ENCODE measurements at regions not wholly inside any gene's neighbourhood (a gene's known extent, or its start where the extent isn't known, plus 50 kb on each side); places are given as distances from the start of the nearest gene placed in this dataset.

DNA sequence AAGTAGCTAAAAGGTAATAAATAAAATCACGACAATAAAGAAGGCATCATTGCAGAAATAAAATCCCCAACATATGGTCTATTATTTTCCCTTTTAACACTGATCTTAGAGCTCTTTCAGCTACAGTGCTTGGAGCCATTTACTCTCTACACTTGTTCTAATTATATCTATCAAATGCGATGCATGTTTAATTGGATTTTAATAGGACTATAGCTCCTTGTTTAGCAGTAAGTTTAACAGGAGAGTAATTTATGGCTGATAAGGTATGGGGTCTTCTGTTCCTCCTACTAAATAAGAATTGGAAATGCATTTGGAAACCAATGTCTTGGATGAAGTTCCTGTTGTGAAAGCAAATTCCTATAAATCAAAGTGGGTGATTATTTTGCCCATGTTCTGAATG is 304.2 kb upstream of the PTPRD start:
- DNase-seq (ENCODE audit: low spot score in 2 of 2, unreplicated experiment in 2 of 2), result no peak
- Mint-ChIP-seq H3K4me3 (no peak overlapping the region), H3K27ac (no peak overlapping the region), H3K4me1 (no peaks in the 10 kb centered on the region), H3K36me3 (no peaks in the 10 kb centered on the region), H3K27me3 (ENCODE audit: low read depth) (no peaks in the 10 kb centered on the region), H3K9me3 (no peaks in the 10 kb centered on the region)
- TF ChIP-seq, protein P1, sequence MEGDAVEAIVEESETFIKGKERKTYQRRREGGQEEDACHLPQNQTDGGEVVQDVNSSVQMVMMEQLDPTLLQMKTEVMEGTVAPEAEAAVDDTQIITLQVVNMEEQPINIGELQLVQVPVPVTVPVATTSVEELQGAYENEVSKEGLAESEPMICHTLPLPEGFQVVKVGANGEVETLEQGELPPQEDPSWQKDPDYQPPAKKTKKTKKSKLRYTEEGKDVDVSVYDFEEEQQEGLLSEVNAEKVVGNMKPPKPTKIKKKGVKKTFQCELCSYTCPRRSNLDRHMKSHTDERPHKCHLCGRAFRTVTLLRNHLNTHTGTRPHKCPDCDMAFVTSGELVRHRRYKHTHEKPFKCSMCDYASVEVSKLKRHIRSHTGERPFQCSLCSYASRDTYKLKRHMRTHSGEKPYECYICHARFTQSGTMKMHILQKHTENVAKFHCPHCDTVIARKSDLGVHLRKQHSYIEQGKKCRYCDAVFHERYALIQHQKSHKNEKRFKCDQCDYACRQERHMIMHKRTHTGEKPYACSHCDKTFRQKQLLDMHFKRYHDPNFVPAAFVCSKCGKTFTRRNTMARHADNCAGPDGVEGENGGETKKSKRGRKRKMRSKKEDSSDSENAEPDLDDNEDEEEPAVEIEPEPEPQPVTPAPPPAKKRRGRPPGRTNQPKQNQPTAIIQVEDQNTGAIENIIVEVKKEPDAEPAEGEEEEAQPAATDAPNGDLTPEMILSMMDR (IDR thresholded peaks at IDR 0.05; ENCODE audit: unreplicated experiment), result no peak

DNA sequence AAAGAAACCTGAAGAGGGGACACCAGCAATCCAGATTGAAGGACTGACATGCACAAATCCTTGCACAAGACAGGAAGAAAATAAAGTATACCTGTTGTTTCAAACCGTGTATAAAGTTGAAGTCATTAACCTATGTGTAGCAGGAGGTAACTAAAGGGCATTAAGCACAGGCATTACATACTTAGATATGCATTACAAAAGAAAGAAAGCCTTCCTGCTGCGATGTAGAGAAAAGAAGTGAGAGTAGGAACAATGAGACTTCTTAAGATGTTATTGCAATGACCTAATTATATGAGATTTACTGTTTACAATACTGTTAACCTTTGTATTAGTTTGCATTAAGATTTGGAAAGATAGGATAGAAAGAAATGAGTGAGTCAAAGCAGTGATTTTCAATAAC is 308.9 kb upstream of the PTPRD start:
- no peak for DNase-seq (ENCODE audit: low spot score in 2 of 2, unreplicated experiment in 2 of 2)
- Mint-ChIP-seq H3K9me3 (no peaks in the 10 kb centered on the region), H3K27me3 (ENCODE audit: low read depth) (peaks cover 9% of the 10 kb centered on the region), H3K27ac (no peak overlapping the region), H3K36me3 (no peaks in the 10 kb centered on the region), H3K4me3 (no peak overlapping the region), H3K4me1 (no peaks in the 10 kb centered on the region)
- TF ChIP-seq, protein P1 (IDR thresholded peaks at IDR 0.05; ENCODE audit: unreplicated experiment), result no peak

DNA sequence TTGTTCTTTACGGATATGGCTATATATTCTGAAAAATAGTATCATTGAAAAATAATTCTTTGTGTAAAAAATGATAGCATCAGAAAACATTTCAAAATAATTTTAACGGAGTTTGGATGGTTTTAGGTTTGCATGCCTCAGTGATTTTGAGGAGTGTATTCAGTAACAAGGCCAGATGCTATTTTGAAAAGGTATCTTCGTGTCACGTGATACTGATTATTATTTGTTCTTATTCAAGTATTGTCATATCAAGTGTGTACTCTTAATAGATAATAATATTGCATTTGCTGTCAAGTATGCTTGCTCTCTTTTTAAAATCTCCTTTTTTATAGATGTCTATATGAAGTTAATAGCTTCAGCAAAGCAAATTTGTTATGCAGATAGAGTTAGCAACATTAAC is 313.1 kb upstream of the PTPRD start:
- peaks cover 9% of the 10 kb centered on the region for H3K27me3 Mint-ChIP-seq (ENCODE audit: low read depth)
- no peaks in the 10 kb centered on the region for H3K9me3 Mint-ChIP-seq
- no peaks in the 10 kb centered on the region for H3K4me1 Mint-ChIP-seq
- no peaks in the 10 kb centered on the region for H3K36me3 Mint-ChIP-seq
- H3K4me3 Mint-ChIP-seq, result no peak overlapping the region
- no peak for DNase-seq (ENCODE audit: low spot score in 2 of 2, unreplicated experiment in 2 of 2)
- TF ChIP-seq, protein P1 (IDR thresholded peaks at IDR 0.05; ENCODE audit: unreplicated experiment), result no peak
- no peak overlapping the region for H3K27ac Mint-ChIP-seq

DNA sequence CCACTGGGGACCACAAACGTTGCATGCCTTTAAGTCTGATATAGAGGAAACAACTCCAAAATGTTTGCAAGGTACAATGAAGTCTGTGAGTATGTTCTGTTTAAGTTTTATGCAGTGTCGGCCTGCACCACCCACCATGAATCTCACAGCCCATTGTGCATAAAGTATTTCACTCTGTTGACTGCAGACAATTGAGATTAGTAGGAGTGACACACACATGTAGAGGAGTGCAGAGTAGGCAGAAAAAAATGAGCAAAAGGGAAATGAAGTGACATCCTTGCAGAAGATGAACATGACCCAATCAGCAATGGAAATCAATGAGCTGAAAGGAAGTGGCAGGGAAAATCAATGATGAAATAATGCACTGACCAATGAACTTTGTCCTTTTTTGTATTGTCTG is 315.6 kb upstream of the PTPRD start:
- Mint-ChIP-seq H3K36me3 (no peaks in the 10 kb centered on the region), H3K27me3 (ENCODE audit: low read depth) (peaks cover 3% of the 10 kb centered on the region), H3K9me3 (no peaks in the 10 kb centered on the region), H3K4me3 (no peak overlapping the region), H3K27ac (no peak overlapping the region), H3K4me1 (no peaks in the 10 kb centered on the region)
- DNase-seq (ENCODE audit: low spot score in 2 of 2, unreplicated experiment in 2 of 2), result no peak
- TF ChIP-seq, protein P1 (IDR thresholded peaks at IDR 0.05; ENCODE audit: unreplicated experiment), result no peak

DNA sequence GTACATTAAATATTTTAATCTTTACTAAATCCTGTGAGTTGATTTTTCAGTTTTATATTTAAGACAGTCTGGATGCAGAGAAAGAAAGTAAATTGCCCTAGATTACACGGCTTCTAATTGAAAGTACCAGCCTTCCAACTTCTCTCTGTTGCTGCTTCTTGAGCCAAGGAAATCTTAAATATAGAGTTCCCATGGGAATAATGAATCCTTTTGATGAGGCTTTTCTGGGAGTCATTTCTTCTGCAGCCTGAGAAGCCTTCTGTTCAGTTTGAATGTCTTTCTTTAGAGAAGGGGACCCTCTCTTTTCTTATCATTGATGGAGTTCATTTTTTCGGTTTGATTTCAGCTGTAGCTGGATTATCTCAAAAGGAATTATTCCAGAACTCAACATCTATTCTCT is 317.3 kb upstream of the PTPRD start:
- TF ChIP-seq, protein P1 (IDR thresholded peaks at IDR 0.05; ENCODE audit: unreplicated experiment), result no peak
- no peak overlapping the region for H3K27ac Mint-ChIP-seq
- H3K4me3 Mint-ChIP-seq, result no peak overlapping the region
- H3K27me3 Mint-ChIP-seq (ENCODE audit: low read depth), result no peaks in the 10 kb centered on the region
- H3K36me3 Mint-ChIP-seq, result no peaks in the 10 kb centered on the region
- no peak for DNase-seq (ENCODE audit: low spot score in 2 of 2, unreplicated experiment in 2 of 2)
- H3K4me1 Mint-ChIP-seq, result no peaks in the 10 kb centered on the region
- no peaks in the 10 kb centered on the region for H3K9me3 Mint-ChIP-seq
